ENCODE measurements at regions not wholly inside any gene's neighbourhood (a gene's known extent, or its start where the extent isn't known, plus 50 kb on each side); places are given as distances from the start of the nearest gene placed in this dataset.

DNA sequence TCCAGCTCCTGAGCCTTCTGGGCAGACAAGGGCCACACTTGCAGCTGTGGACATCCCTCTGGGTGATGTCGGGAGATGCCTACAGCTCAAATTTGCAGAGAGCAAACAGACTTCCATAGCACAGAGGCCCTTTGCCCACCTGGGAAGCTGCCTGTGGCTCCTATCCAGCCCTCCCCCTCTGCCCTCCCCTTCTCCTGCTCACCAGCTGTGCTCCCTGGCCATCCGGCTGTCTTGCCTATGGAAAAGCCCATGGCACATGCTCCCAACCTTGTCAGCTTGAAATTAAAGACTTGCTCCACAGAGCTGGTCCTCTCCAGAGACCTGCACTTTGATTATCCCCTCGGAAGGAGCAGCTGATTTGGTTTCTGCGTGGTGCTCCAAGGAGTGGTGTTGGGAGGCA lies 118.9 kb upstream of the NECTIN1 start:
- TF ChIP-seq POLR2AphosphoS5 (IDR thresholded peaks at IDR 0.05; ENCODE audit: insufficient read depth in 1 of 2, low read depth in 1 of 2), result no peak
- TF ChIP-seq, protein P1, sequence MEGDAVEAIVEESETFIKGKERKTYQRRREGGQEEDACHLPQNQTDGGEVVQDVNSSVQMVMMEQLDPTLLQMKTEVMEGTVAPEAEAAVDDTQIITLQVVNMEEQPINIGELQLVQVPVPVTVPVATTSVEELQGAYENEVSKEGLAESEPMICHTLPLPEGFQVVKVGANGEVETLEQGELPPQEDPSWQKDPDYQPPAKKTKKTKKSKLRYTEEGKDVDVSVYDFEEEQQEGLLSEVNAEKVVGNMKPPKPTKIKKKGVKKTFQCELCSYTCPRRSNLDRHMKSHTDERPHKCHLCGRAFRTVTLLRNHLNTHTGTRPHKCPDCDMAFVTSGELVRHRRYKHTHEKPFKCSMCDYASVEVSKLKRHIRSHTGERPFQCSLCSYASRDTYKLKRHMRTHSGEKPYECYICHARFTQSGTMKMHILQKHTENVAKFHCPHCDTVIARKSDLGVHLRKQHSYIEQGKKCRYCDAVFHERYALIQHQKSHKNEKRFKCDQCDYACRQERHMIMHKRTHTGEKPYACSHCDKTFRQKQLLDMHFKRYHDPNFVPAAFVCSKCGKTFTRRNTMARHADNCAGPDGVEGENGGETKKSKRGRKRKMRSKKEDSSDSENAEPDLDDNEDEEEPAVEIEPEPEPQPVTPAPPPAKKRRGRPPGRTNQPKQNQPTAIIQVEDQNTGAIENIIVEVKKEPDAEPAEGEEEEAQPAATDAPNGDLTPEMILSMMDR (IDR thresholded peaks at IDR 0.05), result no peak
- TF ChIP-seq POLR2A (IDR thresholded peaks at IDR 0.05), result no peak
